Cardiac muscle cell (in vitro differentiated cells and primary cell): ENCODE measurements at regions not wholly inside any gene's neighbourhood (a gene's known extent, or its start where the extent isn't known, plus 50 kb on each side); places are given as distances from the start of the nearest gene placed in this dataset.
"Not testable (repeated sequence)": the region's sequence is repeated elsewhere in the genome, so short reads cannot be mapped to it uniquely, and the experiment has no call there.

ENCODE experiments used
- DNase-seq, 2 donors: peaks; one replicate each; pipeline versions ENCODE4 v3.0.0 to v3.0.0-alpha.2; 2010 to 2017; ENCODE audit warnings: low read depth in 1 of 2, low spot score in 1 of 2
- H3K27ac ChIP-seq: fragments of 200-600 bp; sonication (generic); 2 replicates; pipeline ENCODE4 v1.5.1; 2016
- H3K27me3 ChIP-seq: fragments of 200-600 bp; sonication (generic); 2 replicates; pipeline ENCODE4 v1.6.0; 2016; ENCODE audit warnings: control low read depth
- H3K36me3 ChIP-seq: fragments of 200-600 bp; sonication (generic); 2 replicates; pipeline ENCODE4 v1.5.1; 2016; ENCODE audit warnings: control low read depth
- H3K4me1 ChIP-seq: fragments of 200-600 bp; sonication (generic); 2 replicates; pipeline ENCODE4 v1.8.1; 2017; ENCODE audit warnings: low read depth, mild to moderate bottlenecking, mixed run types
- H3K4me3 ChIP-seq: fragments of 200-600 bp; sonication (generic); 2 replicates; pipeline ENCODE4 v1.5.1; 2016; ENCODE audit warnings: mild to moderate bottlenecking
- H3K9me3 ChIP-seq: fragments of 200-600 bp; sonication (generic); 2 replicates; pipeline ENCODE4 v1.5.1; 2017; ENCODE audit warnings: low read depth, mild to moderate bottlenecking, control low read depth
- TF ChIP-seq, protein P1 (sequence below): IDR thresholded peaks from 2 replicates; pipeline ENCODE4 v1.5.1; 2012; ENCODE audit warnings: low read depth, mild to moderate bottlenecking, low read length

DNA sequence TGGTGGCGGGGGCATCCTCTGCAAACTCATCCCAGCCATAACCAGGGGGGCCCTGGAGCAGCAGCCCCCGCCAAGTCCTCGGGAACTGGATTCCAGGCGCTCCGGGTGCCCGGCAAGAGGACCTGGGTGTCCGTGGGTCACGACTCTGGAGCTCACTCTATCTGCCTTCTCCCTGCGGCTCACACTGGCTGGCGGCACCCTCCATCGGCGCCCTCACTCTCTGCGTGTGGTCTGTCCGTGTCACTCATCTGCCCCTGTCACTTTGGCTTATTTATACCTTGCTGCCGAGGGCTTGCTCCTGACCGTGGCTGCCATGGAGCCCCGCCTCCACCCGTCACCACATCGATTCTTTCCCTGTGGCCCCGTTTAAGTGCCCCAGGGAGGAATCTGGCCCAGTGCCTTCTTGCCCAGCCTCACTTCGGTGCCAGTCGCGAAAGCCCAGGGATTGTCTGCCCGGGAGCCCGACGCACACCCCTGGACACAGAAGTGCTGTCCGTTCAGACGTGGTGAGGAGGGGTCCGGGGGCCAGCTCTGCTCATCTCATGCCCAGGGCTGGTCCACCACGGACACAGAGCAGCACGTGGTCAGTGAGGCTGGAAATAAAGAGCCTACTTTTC lies 115.7 kb upstream of the ZNF469 start:
- not testable (repeated sequence) for DNase-seq, H3K4me1 ChIP-seq, H3K27ac ChIP-seq

DNA sequence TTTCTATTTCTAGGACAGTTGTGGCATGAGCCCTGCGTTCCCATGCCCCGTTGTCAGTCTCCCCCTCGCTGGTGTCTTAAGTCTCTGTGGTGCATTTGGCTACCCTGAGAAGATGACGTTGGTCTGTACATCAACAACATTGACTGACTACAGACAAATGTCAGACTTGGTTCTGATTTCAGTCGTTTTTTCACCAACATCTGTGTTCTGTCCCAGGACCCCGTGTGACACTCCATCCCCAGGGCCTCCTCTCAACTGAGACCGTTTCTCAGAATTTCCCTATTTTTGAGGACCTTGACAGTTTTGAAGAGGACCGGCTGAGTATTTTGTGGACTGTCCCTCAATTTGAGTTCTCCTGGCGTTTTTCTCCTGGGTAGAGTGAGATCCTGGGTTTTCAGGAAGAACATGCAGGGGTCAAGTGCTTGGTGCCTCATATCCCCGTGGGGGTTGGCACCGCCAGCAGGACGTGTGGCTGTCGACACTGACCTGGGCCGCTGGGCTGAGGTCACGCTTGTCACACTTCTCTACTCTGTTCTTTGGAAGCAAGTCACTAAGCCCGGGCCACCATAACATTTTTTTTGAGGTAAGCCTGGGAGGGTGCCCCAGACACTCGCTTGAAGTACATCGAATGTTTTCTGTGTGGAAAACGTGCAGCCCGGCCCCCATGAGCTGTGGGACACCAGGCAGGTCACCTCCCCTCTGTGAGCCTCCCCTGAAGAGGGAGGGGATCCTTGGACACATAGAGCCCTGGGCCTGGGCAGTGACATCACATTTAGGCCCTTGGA lies 114.4 kb upstream of the ZNF469 start:
- H3K27me3 ChIP-seq, DNase-seq, H3K36me3 ChIP-seq, H3K4me1 ChIP-seq, H3K9me3 ChIP-seq, H3K4me3 ChIP-seq, H3K27ac ChIP-seq: not testable (repeated sequence)

More for the DNA sequence above, 115.7 kb upstream of the ZNF469 start:
- not testable (repeated sequence) for H3K4me3 ChIP-seq, H3K36me3 ChIP-seq, H3K27me3 ChIP-seq, H3K9me3 ChIP-seq

- H3K4me1 ChIP-seq, DNase-seq, H3K4me3 ChIP-seq, H3K36me3 ChIP-seq, H3K27ac ChIP-seq, H3K9me3 ChIP-seq, H3K27me3 ChIP-seq: not testable (repeated sequence)
Measured at GRCh38 chr16:88270171-88270790, 112.5 kb upstream of the ZNF469 start.

DNA sequence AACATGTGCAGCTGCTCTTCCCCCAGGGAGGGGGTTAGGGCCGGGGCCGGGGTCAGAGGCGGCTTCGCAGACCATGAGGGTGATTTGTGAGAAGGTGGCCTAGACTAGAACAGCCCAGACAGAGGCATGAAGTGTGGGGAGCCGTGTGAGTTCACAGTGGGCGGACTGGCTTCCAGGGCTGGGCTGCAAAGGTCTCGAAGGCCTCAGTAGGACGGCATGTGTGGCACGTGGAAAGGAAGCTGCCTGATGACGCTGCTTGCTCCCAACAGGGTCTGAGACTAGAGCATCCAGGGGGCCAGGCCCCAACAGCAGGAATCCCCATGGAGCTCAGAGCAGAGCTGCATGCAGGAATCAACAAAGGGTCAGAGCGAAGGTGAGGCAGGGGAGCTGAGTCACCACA lies 111.5 kb upstream of the ZNF469 start:
- not testable (repeated sequence) for DNase-seq, H3K4me1 ChIP-seq, H3K27me3 ChIP-seq, H3K9me3 ChIP-seq, H3K4me3 ChIP-seq, H3K36me3 ChIP-seq, H3K27ac ChIP-seq

DNA sequence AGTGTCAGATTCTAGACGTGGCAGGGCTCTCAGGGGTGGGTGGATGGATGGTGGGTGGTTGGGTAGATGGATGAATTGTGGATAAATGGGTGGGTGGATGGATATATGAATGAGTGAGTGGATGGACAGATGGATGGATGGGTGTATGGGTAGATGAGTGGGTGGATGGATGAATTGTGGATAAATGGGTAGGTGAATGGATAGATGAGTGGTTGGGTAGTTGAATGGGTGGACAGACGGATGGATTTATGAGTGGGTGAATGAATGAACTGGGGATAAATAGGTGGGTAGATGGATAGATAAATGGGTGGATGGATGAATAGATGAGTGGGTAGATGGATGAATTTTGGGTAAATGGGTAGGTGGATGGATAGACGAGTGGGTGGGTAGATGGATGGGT lies 111.0 kb upstream of the ZNF469 start:
- not testable (repeated sequence) for H3K9me3 ChIP-seq, H3K27ac ChIP-seq, H3K27me3 ChIP-seq, DNase-seq, H3K4me3 ChIP-seq, H3K4me1 ChIP-seq, H3K36me3 ChIP-seq

- H3K27me3 ChIP-seq, DNase-seq, H3K36me3 ChIP-seq, H3K4me3 ChIP-seq, H3K4me1 ChIP-seq, H3K27ac ChIP-seq, H3K9me3 ChIP-seq: not testable (repeated sequence)
Measured at GRCh38 chr16:88272437-88272836, 110.3 kb upstream of the ZNF469 start.

GRCh38 chr16:88274126-88274750 lies 108.5 kb upstream of the ZNF469 start:
- H3K27ac ChIP-seq, H3K27me3 ChIP-seq, H3K4me3 ChIP-seq, H3K36me3 ChIP-seq, H3K9me3 ChIP-seq, H3K4me1 ChIP-seq: not testable (repeated sequence)
- peak in 1 of 2 donors; percentile 70 for DNase-seq

DNA sequence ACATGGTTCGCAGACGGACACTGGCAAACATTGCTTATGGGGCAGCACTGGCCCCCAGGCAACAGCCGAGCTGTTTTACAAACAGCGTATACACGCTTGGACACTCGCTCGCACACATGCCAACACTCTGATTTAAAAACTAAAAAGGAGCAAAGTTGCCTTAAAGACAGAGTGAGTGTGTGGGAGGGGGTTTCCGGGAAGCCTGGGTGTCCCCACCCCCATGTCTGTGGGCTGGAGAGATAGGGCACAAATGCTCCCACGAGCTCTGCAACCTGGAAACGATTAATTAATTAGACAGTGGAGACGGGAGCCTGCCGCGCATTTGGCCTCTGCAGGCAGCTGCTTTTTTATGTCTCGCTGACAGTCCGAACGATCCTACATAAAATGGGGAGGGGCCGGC lies 107.9 kb upstream of the ZNF469 start:
- peak in 1 of 2 donors; percentile 58 for DNase-seq
- Histone ChIP-seq H3K4me3 (no peak overlapping the region), H3K27me3 (no peaks in the 10 kb centered on the region), H3K36me3 (no peaks in the 10 kb centered on the region), H3K4me1 (no peaks in the 10 kb centered on the region), H3K27ac (no peak overlapping the region), H3K9me3 (no peaks in the 10 kb centered on the region)
- TF ChIP-seq, protein P1, sequence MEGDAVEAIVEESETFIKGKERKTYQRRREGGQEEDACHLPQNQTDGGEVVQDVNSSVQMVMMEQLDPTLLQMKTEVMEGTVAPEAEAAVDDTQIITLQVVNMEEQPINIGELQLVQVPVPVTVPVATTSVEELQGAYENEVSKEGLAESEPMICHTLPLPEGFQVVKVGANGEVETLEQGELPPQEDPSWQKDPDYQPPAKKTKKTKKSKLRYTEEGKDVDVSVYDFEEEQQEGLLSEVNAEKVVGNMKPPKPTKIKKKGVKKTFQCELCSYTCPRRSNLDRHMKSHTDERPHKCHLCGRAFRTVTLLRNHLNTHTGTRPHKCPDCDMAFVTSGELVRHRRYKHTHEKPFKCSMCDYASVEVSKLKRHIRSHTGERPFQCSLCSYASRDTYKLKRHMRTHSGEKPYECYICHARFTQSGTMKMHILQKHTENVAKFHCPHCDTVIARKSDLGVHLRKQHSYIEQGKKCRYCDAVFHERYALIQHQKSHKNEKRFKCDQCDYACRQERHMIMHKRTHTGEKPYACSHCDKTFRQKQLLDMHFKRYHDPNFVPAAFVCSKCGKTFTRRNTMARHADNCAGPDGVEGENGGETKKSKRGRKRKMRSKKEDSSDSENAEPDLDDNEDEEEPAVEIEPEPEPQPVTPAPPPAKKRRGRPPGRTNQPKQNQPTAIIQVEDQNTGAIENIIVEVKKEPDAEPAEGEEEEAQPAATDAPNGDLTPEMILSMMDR, result no peak

DNA sequence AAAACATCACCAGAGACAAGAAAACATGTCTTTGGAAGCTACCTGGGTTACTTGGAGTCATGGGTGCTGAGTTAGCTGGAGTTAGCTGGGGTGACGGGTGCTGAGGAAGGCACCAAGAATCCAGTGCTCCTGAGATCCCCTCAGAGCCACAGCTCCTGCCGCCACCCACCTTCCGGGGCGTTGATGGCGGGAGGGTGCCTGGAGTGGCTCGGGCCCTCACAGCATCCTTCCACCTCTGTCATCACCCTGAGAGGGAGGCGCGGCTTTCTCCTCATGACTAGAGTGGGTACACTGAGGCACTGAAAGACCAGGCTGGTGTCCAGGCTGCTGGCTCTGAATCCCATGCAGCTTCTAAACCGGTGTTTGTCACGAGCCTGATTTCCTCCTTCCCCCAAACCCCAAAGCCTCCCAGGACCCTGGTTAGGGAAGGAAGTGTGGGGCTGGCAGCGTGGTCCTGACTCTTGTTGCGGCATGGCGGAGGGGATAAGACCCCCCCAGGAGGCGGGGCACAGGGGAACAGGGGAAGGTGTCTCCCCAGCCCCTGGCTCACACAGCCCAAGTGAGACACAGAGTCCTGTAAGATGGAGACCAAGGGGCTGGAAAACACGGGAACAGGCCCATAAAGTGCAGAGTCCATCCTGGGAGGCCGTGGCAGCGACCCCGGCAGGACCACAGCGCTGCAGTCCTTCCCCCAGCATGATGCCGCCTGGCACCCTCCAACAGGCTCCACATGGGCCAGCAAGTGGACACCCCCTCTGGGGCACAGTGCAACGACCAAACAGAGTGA lies 107.2 kb upstream of the ZNF469 start:
- not testable (repeated sequence) for H3K27me3 ChIP-seq, DNase-seq, H3K36me3 ChIP-seq, H3K4me3 ChIP-seq, H3K4me1 ChIP-seq, H3K9me3 ChIP-seq, H3K27ac ChIP-seq

GRCh38 chr16:88276123-88276588 lies 106.6 kb upstream of the ZNF469 start:
- not testable (repeated sequence) for H3K27ac ChIP-seq, H3K9me3 ChIP-seq, DNase-seq, H3K4me3 ChIP-seq, H3K36me3 ChIP-seq, H3K4me1 ChIP-seq, H3K27me3 ChIP-seq
